B cell (primary cell): ENCODE measurements at regions not wholly inside any gene's neighbourhood (a gene's known extent, or its start where the extent isn't known, plus 50 kb on each side); places are given as distances from the start of the nearest gene placed in this dataset.

Source experiments
- CTCF ChIP-seq: fragments of 200-600 bp; IDR thresholded peaks from one replicate; pipeline ENCODE4 v1.8.0; 2022; ENCODE audit warnings: antibody characterized with exemption, mild to moderate bottlenecking
- EZH2 ChIP-seq: IDR thresholded peaks from 2 replicates; pipeline ENCODE4 v1.6.1; 2012; ENCODE audit warnings: borderline replicate concordance, low read depth, mild to moderate bottlenecking, moderate library complexity, low read length; ENCODE audit not compliant: insufficient read depth, poor library complexity, severe bottlenecking

GRCh38 chr6:141242957-141243356 lies 889.8 kb upstream of the GJE1 start:
- TF ChIP-seq CTCF (no peak), EZH2 (no peak)
